ENCODE measurements at regions not wholly inside any gene's neighbourhood (a gene's known extent, or its start where the extent isn't known, plus 50 kb on each side); places are given as distances from the start of the nearest gene placed in this dataset.

DNA sequence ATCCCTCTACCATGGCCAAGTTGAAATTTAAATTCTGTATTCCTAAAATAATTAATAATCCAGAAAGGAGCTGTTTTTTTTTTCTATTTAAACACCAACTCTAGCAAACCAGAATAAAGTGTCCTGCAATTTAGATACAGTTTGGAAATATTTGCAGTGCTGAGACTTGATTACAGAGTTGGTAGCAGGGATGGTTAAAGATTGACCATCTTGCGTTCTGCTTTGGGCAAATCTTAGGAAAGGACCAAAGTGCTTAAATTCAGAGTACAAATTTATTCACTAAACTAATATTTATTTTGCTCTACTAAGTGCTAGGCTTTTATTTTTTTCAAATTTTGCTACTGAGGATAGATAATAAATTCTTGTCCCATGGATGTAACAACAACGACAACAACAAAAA, 180.2 kb upstream of the AADAT start:
- no peaks in the 10 kb centered on the region for H3K27me3 ChIP-seq (ENCODE audit: insufficient read depth, low read depth, low read length)
- H4K20me1 ChIP-seq (ENCODE audit: insufficient read depth) = no peaks in the 10 kb centered on the region
- H3K4me2 ChIP-seq (ENCODE audit: low read length) = no peak overlapping the region
- no peak overlapping the region for H2AFZ ChIP-seq (ENCODE audit: low read depth, low read length)
- TF ChIP-seq RAD21 (conservative IDR thresholded peaks at IDR 0.05) = no peak
- TF ChIP-seq TAF1 (IDR thresholded peaks at IDR 0.05; ENCODE audit: low read depth) = no peak
- TF ChIP-seq EZH2 (IDR thresholded peaks at IDR 0.05; ENCODE audit: borderline replicate concordance, insufficient read depth, low read length, poor library complexity, severe bottlenecking) = no peak
- no peak for TF ChIP-seq MXI1 (conservative IDR thresholded peaks at IDR 0.05; ENCODE audit: poor library complexity, severe bottlenecking)
- no peak for TF ChIP-seq SMC3 (conservative IDR thresholded peaks at IDR 0.05; ENCODE audit: poor library complexity)
- TF ChIP-seq, protein P1, sequence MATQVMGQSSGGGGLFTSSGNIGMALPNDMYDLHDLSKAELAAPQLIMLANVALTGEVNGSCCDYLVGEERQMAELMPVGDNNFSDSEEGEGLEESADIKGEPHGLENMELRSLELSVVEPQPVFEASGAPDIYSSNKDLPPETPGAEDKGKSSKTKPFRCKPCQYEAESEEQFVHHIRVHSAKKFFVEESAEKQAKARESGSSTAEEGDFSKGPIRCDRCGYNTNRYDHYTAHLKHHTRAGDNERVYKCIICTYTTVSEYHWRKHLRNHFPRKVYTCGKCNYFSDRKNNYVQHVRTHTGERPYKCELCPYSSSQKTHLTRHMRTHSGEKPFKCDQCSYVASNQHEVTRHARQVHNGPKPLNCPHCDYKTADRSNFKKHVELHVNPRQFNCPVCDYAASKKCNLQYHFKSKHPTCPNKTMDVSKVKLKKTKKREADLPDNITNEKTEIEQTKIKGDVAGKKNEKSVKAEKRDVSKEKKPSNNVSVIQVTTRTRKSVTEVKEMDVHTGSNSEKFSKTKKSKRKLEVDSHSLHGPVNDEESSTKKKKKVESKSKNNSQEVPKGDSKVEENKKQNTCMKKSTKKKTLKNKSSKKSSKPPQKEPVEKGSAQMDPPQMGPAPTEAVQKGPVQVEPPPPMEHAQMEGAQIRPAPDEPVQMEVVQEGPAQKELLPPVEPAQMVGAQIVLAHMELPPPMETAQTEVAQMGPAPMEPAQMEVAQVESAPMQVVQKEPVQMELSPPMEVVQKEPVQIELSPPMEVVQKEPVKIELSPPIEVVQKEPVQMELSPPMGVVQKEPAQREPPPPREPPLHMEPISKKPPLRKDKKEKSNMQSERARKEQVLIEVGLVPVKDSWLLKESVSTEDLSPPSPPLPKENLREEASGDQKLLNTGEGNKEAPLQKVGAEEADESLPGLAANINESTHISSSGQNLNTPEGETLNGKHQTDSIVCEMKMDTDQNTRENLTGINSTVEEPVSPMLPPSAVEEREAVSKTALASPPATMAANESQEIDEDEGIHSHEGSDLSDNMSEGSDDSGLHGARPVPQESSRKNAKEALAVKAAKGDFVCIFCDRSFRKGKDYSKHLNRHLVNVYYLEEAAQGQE (IDR thresholded peaks at IDR 0.05; ENCODE audit: borderline replicate concordance) = no peak
- TF ChIP-seq CTCF (IDR thresholded peaks at IDR 0.05; ENCODE audit: poor library complexity, severe bottlenecking) = no peak
- no peak for TF ChIP-seq EP300 (conservative IDR thresholded peaks at IDR 0.05; ENCODE audit: poor library complexity, severe bottlenecking)
- no peak for TF ChIP-seq POLR2AphosphoS5 (IDR thresholded peaks at IDR 0.05)
- no peak overlapping the region for H3K4me3 ChIP-seq (ENCODE audit: low read length)
- no peaks in the 10 kb centered on the region for H3K36me3 ChIP-seq (ENCODE audit: insufficient read depth, low read length)
- H3K9me2 ChIP-seq (ENCODE audit: insufficient read depth, low read length) = no peaks in the 10 kb centered on the region
- no peaks in the 10 kb centered on the region for H3K9me3 ChIP-seq (ENCODE audit: low read length)
- no peak overlapping the region for H3K27ac ChIP-seq (ENCODE audit: low read length)
- H3F3A ChIP-seq (ENCODE audit: insufficient read depth, low read length, poor library complexity, severe bottlenecking) = no peaks in the 10 kb centered on the region
- no peaks in the 10 kb centered on the region for H3K79me2 ChIP-seq (replicated peaks; ENCODE audit: insufficient read depth, low read length)
- H3K9ac ChIP-seq (ENCODE audit: low read length) = no peak overlapping the region

GRCh38 chr4:170259631-170260153, 169.9 kb upstream of the AADAT start:
- H3F3A ChIP-seq (ENCODE audit: insufficient read depth, low read length, poor library complexity, severe bottlenecking) = no peaks in the 10 kb centered on the region
- no peaks in the 10 kb centered on the region for H3K27me3 ChIP-seq (ENCODE audit: insufficient read depth, low read depth, low read length)
- TF ChIP-seq POLR2AphosphoS5 (IDR thresholded peaks at IDR 0.05) (no peak), EZH2 (IDR thresholded peaks at IDR 0.05; ENCODE audit: borderline replicate concordance, insufficient read depth, low read length, poor library complexity, severe bottlenecking) (no peak), MXI1 (conservative IDR thresholded peaks at IDR 0.05; ENCODE audit: poor library complexity, severe bottlenecking) (no peak), CTCF (IDR thresholded peaks at IDR 0.05; ENCODE audit: poor library complexity, severe bottlenecking) (peak; percentile 98), TAF1 (IDR thresholded peaks at IDR 0.05; ENCODE audit: low read depth) (no peak), RAD21 (conservative IDR thresholded peaks at IDR 0.05) (peak; percentile 98), SMC3 (conservative IDR thresholded peaks at IDR 0.05; ENCODE audit: poor library complexity) (peak; percentile 96), EP300 (conservative IDR thresholded peaks at IDR 0.05; ENCODE audit: poor library complexity, severe bottlenecking) (no peak)
- TF ChIP-seq, protein P1 (IDR thresholded peaks at IDR 0.05; ENCODE audit: borderline replicate concordance) = no peak
- H3K9me2 ChIP-seq (ENCODE audit: insufficient read depth, low read length) = no peaks in the 10 kb centered on the region
- no peak overlapping the region for H2AFZ ChIP-seq (ENCODE audit: low read depth, low read length)
- H4K20me1 ChIP-seq (ENCODE audit: insufficient read depth) = no peaks in the 10 kb centered on the region
- H3K36me3 ChIP-seq (ENCODE audit: insufficient read depth, low read length) = no peaks in the 10 kb centered on the region
- H3K4me2 ChIP-seq (ENCODE audit: low read length) = no peak overlapping the region
- no peak overlapping the region for H3K9ac ChIP-seq (ENCODE audit: low read length)
- H3K79me2 ChIP-seq (replicated peaks; ENCODE audit: insufficient read depth, low read length) = no peaks in the 10 kb centered on the region
- H3K27ac ChIP-seq (ENCODE audit: low read length) = no peak overlapping the region
- no peaks in the 10 kb centered on the region for H3K9me3 ChIP-seq (ENCODE audit: low read length)
- H3K4me3 ChIP-seq (ENCODE audit: low read length) = no peak overlapping the region
